HEK293T (cell line): ENCODE measurements at regions not wholly inside any gene's neighbourhood (a gene's known extent, or its start where the extent isn't known, plus 50 kb on each side); places are given as distances from the start of the nearest gene placed in this dataset.

Source experiments
- BHLHE40 ChIP-seq: fragments of 450-650 bp; IDR thresholded peaks from 2 replicates; pipeline ENCODE4 v1.6.1; 2016; ENCODE audit warnings: mild to moderate bottlenecking, moderate library complexity, borderline replicate concordance
- CTBP1 ChIP-seq: fragments of 450-650 bp; IDR thresholded peaks from 2 replicates; pipeline ENCODE4 v1.6.1; 2016; ENCODE audit warnings: borderline replicate concordance
- ELF4 ChIP-seq: fragments of 450-650 bp; IDR thresholded peaks from 2 replicates; pipeline ENCODE4 v1.6.1; 2017; ENCODE audit warnings: antibody characterized with exemption
- FOXA1 ChIP-seq: fragments of 450-650 bp; IDR thresholded peaks from 2 replicates; pipeline ENCODE4 v1.6.1; 2016; ENCODE audit warnings: mild to moderate bottlenecking
- FOXM1 ChIP-seq: fragments of 450-650 bp; IDR thresholded peaks from 2 replicates; pipeline ENCODE4 v1.6.1; 2017; ENCODE audit warnings: mild to moderate bottlenecking, borderline replicate concordance
- HDGF ChIP-seq: fragments of 450-650 bp; IDR thresholded peaks from 2 replicates; pipeline ENCODE4 v1.6.1; 2017; ENCODE audit warnings: antibody characterized with exemption, borderline replicate concordance
- SP1 ChIP-seq: fragments of 450-650 bp; IDR thresholded peaks from 2 replicates; pipeline ENCODE4 v1.6.1; 2017
- SUZ12 ChIP-seq: fragments of 450-650 bp; IDR thresholded peaks from 2 replicates; pipeline ENCODE4 v1.6.1; 2016; ENCODE audit warnings: mild to moderate bottlenecking
- ZNF384 ChIP-seq: fragments of 450-650 bp; IDR thresholded peaks from 2 replicates; pipeline ENCODE4 v1.6.1; 2016

DNA sequence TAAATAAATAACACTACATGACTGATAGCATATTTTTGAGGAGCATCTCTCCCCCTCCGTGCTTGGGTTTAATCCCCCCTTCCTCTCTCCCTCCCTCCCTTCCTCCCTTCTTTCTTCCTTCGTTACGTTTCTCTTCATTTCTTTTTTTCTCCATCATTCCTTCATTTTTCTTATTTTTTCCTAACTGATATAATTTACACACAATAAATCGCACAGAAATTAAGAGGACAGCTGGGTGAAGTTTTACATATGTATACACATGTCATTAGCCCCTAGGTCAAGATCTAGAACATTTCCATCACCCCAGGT is 51.4 kb upstream of the EZR start:
- no peak for TF ChIP-seq SP1
- TF ChIP-seq FOXM1: no peak
- TF ChIP-seq HDGF: no peak
- no peak for TF ChIP-seq ZNF384
- TF ChIP-seq BHLHE40: no peak
- no peak for TF ChIP-seq SUZ12
- TF ChIP-seq CTBP1: no peak
- TF ChIP-seq ELF4: no peak
- TF ChIP-seq FOXA1: no peak
